SIG-M5 treated with dmso at 0.1 percent for 504 hours (cell line): ENCODE measurements at regions not wholly inside any gene's neighbourhood (a gene's known extent, or its start where the extent isn't known, plus 50 kb on each side); places are given as distances from the start of the nearest gene placed in this dataset.
"Not testable (repeated sequence)": the region's sequence is repeated elsewhere in the genome, so short reads cannot be mapped to it uniquely, and the experiment has no call there.

ENCODE experiments used
- DNase-seq: peaks from one replicate; lab custom pipeline; 2025; ENCODE audit not compliant: unreplicated experiment; lab: John Stamatoyannopoulos, UW

DNA sequence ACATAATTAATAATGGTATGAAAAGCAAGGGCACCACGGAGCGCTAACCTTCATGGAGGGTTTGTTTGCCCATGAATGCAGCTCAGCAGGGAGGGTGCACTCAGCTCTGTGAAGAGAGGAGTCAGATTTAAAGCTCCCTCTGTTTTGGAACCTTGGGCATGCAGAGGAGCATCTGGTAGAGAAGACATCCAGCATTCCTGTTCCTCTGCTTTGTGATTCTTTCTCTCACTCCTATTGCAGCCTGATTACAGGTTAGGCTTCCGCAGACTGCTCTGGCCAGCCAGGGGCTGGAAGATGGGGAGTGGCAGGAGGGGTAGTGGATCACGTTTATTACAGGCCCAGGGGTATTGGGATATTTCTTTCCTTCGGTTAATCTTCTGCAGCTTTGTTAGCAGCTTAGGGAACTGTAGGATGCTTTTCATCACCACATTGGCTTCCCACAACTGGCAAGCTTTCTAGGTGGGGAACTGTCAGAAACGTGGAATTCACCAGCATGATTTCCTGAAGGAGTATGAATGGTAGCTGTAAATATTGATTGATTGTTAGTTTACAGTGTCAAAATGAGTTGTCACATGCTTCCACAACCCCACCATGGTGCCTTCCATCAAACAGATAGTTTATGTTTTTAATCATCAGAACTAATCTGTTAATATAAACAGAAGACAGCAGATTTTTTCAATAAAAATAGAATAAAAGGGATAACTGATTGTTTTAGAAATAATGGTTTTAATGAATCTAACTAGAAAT is 201.1 kb downstream of the VAPA start:
- no peak for DNase-seq

DNA sequence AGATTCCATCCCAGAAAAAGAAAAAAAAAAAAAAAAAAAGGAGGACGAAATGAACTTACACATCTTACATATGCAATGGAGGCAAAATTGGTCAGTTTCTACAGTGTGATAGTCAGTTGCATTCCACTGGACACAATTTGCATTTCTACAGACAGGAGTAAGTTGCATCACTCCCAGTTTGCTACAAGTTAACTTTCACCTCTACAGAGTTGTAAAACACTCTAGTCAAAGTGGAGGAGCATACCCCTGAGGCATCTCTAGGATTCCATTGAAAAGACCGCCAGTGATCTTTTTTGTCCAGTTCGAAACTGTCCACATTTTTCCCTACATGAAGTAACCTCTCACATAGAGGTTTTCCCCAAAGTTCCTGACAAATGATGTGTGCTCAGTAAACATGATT is 202.8 kb downstream of the VAPA start:
- no peak for DNase-seq

DNA sequence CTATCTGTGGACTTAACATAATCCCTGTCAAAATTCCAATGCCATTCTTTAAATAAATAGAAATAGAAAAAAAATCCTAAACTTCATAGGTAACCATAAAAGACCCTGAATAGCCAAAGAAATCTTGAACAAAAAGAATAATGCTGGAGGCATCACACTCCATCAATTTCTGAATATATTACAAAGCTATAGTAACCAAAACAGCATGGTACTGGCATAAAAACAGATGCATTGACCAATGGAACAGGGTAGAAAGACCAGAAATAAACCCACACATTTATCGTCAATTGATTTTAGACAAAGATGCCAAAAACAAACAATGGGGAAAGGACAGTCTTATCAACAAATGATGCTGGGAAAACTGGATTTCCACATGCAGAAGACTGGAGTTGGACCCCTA is 205.7 kb downstream of the VAPA start:
- DNase-seq = no peak

DNA sequence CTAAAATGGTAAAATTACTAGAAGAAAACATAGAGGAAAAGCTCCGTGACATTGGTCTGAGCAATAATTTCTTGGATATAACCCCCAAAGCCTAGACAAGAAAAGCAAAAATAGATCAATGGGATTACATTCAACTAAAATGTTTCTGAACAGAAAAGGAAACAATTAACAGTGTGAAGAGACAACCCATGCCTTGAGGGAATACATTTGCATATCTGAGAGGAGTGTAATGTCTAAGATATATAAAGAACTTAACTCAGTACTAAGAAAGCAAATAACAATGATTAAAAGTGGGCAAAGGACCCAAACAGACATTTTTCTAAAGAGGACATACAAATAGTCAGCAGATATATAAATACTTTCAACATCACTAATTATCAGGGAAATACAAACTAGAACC is 206.2 kb downstream of the VAPA start:
- no peak for DNase-seq

DNA sequence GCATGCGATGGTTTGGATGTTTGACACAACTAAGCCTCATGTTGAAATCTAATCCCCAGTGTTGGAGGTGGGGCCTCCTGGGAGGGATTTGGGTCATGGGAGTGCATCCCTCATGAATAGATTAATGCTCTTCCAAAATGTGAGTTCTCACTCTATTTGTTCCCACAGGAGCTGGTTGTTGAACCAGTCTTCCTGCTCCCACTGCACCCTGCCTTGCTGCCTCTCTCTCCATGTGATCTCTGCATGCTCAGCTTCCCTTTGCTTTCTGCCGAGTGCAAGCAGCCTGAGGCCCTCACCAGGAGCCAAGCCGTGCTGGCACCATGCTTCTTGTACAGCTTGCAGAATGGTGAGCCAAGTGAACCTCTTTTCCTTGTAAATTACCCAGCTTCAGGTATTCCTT is 206.8 kb downstream of the VAPA start:
- no peak for DNase-seq

DNA sequence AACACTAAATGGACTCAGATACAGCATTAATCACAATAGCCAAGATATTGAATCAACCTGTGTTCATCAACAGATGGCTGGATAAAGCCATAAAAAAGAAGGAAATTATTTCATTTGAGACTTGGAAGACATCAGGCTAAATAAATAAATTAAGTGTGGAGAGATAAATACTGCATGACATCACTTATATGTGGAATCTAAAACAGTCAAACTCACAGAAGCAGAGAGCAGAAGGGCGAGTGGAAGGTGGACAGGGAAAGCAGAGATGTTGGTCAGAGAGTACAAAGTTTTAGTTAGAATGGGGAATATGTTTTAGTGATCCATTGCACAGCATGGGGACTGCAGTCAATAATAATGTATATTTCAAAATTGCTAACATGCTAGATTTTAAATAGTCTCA is 207.2 kb downstream of the VAPA start:
- no peak for DNase-seq

DNA sequence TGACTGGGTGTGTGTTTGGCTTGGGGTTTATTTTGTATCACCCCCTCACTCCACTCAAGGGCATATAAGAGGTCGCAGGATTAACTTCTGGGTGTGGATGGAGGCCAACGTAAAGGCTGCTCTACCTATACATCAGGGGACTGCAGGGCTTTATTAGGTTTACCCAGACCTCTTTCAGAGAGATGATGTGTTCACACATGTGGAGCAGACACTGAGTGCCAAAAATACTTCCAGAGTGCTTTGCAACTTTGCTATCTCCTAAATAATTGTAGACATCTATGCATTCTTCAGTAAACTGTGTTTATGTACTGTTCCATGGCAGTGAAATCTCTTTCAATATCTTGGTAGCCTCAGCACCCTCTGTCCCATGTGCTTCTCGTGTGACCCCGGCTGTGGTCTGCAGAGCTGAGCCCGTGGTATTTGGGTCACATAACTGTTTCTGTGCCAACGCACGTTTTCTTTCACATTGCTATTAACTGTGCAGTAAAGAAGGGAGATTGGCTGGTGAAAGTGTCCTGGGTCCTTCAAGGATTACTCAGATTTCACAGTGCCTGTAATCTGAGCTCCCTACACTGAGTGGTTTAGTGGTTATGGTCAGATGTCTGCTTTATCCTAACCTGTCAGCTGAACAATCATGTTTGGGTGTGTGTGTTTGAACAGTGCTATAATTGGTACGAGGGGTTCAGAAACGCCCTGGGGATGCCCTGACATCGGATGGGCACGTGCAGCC is 208.1 kb downstream of the VAPA start:
- no peak for DNase-seq

DNA sequence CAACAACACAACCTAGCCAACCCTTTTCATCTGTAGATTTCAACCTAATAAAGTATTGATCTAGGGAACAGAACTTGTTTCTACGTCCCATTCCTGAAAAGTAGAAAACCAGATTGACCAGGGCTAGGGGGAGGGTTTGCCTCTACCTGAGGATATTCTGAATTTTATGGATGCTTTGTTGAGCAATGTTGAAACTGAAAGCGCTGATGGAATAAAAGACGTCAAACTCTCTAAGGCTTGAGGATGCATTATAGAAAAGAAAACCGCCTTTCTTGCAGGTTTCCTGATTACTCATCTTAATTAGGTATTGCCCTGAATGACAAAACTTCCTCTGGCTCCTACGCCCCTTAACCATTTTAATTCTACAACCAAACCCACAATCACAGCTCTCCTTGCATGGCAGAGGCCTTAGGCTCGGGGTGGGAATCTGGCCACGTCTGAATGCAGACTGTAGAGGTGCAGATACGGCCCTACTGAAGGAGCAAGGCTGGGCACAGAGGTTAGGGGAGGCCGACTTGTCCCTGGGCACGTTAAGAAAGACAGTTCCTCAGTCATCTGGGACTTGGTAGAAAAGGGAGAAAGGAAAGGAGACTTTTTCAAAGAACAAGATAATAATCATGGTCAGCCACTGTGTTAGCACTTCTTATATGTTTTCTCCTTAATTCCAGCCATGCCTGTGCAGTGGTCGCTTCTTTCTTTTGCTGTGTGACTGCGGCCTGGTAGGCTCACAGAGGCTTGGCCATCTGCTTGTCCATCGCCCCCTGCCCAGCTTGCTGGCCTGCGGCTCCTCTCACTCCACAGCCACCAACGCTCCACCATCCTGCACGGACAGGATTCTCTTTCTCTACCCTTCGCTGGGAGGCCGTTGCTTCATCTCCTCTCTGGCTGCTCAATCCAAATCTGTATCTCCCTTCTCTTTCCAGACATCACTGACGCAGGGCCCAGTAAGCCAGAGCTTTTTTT is 209.5 kb downstream of the VAPA start:
- no peak for DNase-seq

DNA sequence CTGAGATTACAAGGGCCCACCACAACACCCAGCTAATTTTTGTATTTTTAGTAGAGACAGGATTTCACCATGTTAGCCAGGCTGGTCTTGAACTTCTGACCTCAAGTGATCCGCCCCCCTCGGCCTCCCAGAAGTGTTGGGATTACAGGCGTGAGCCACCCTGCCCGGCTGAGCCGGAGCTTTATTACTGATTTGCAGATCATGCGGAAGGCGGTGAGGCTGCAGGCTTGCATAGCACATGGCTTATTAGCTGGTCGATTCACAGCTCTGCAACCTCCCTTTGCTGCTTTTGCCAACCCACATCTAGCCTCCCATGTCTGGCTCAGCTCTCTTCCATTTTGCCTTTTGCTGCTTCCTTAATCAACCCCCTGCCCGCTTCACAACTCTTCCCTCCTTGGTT is 210.3 kb downstream of the VAPA start:
- no peak for DNase-seq

DNA sequence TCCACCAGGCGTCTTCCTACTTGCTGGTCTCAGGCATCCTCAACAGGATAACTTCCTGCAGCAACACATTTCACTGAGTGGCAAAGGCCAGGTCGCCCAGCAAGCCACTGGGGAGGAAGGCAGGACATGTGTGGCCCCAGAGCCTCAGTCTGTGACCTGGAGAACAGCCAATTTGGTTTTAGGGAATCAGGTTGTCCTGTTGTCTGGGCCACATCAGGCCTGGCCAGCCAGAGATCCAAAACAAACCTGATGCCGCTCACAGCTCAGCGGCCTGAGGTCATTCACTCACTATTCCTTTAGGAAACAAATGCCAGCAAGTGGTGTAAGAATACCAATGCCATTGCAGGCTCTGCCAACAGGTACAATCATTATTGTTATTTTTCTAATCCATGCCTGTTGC is 210.7 kb downstream of the VAPA start:
- DNase-seq = no peak

DNA sequence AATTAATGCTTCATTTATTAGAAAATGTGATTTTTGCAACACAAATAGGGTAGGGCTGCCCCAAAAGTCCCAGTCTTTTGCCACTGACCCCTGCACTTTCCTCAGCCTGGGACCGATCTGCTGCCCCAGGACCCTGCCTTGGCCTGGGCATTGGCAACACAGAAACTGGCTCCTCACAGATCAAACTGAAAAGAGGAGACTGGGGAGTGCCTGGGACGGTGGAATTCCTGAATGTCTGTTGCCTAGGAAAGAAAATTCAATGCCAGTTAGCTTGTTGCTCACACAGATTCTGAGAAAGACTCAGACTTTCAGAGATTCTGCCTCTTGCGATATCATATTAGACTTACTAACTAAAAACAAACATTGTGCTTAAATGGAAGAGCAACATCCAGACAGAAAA is 211.2 kb downstream of the VAPA start:
- no peak for DNase-seq

DNA sequence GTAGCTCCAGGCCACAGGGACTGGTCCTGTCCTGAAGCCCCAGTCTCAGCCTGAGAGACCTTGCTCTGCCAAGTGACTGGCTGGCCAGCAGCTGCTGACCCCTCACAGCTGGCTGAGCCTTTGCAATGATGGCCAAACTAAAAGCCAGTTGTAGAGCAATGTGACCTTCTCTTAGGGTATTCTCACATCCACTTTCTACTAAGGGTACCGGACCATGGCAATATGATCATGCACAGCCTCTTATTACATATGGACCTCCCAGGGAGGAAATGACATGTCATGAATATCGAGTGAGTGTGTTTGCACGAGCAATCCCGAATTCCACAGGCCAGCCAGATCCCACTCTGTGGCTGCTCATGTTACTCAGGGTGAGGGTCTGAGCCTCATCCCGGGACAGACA is 213.9 kb downstream of the VAPA start:
- DNase-seq = no peak

DNA sequence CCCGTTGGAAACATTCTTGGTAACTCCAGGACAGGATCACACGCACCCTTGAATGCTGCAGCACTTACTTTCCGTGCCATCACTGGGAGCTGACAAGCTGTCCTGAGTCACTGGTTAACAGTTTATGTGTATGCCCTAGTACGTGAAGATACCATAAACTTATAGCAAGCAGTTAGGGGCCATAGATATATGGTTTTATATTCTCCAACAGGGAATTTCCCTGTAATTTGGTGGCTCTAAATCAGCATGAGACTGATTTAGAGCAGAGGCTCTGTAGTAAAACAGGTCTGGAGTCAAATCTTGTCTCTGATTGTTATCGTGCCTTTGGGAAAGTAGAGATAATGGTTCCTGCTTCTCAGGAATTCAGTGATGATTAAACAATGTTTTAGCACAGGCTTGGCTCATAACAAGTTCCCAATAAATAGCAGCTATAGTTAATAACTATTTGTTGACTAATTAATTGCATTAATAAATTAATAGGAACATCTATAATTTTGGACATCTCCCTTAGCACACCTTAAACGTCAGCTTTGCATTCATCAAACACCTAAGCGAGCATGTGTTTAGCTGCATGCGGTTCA is 215.2 kb downstream of the VAPA start:
- DNase-seq = no peak

DNA sequence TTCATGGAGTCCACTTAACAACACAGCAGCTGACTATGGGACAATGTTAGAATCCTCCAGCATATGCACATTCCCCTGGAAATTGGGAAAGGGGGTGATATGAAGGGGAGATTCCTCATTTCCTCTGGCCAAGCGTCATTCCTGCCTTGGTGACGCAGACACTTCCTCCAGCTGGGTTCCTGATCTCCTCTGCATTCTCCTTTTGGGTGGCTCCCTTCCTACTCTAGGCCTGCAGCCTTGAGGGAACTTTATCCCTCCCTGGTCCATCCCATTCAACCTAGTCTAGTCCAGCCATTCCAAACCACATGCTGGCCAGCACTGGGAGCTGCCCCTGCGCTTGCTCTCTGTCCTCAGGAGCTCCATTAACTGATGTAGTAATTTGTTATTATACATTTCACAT is 216.8 kb downstream of the VAPA start:
- no peak for DNase-seq

DNA sequence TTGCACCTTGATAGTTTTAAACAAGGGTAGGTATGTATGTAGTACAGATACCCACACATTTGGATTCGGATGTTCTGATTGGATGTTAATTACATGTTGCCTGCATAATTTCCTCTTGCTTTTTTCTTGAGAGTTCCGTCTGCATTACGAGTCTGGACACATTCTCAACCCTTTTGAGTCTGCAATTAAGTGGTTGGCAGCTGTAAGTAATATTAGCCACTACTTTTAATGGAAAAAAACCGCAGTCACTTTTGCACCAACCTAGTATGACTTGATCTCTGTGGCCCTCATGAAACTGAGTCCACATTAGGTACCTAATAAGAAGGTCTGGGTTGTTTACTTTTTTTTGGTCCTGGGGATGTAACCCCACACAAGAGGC is 217.3 kb downstream of the VAPA start:
- DNase-seq = no peak

DNA sequence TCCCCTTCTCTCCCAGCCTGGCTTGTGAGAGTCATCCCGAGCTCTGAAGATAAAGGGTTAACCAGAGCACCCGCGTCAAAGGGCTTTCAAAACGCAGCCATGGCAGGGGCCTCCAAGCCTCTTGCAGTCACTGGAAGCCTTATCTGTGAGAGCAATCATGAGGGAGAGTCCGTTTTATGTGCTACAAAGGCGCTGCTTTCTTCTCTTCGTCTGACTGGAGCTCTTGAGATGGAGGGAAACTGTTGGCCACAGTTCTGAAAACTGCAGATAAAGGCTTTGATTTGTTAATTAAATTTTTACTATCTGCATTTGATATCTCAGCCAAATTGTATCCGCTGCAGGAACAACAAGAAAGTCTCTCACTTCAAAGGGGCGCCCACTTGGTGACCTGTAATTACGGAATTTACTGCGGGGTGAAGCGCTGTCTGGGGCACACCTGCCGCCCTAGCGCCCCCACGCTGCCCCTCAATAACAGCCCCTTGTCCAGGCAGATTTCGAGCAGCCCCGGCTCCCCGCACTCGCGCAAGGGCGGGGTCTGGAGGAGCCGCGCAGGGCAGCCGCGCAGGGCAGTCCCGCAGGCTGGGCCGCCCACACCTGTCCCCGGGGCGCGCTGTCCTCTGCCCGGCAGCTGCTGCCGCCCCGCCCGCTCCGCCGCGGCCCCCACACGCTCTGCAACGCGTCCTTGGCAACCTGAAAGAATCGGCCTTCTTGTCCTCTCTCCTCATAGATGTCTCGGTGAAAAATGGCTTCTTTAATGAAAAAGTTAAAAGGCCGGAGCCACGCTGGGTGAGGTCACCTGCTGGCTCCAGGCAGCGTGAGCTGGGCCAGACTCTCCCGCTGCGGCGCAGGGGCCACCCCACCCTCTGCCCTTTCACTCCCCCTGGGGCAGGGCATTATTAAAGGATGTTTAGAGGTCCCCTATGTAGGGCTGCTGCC is 217.9 kb downstream of the VAPA start:
- no peak for DNase-seq

DNA sequence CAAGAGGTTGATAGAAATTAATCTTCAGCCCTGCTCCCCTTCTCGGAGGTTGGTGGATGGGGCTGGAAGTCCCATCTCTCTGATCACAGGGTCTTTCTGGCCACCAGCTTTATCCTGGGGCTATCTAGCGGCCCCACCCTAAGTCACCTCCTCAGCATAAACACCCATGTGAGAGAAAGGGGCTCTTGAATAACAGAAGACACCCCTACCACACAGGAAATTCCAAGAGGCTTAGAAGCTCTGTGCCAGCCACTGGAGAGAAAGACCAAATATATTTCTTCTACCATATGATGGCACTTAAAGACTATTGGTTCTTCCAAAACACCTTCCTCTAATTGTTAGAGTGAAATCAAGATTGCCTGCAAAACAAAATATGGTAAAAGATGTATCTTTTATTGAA is 219.7 kb downstream of the VAPA start:
- no peak for DNase-seq

DNA sequence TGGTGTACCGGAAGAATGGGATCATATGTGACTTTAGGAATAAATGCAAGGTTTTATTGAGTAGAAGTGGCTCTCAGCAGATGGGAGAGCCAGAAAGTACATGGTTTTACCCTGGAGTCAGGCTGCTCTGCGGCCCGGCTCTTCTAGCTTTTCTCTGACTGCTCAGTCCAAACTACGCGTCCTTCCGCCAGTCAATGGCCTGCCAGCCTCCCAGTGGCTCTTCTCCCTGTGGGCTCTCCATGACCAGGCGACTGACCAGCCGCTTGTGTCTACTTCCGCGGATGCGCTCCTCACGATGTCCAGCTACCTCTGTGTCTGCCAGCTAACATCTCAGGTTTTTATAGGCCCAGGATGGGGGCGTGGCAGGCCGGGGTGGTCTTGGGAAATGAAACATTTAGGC is 220.4 kb downstream of the VAPA start:
- DNase-seq = no peak

DNA sequence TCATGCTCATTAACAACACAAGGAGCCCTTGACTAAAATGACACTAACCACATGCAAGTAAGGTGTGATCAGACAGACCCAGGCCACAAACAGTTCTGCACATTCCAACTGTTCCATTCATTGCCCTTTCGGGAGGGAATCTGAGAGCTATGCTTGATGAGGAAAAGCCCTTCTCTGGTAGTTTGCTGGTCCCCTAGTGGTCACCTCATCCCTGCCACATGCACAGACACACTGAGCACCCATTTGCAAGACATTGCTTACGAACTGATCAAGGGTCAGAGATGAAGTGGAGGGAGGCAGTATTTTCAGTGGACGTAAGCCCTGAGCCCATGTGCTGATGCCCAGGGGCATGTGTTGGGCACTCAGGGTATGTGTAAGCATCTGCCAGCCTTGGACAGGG is 220.9 kb downstream of the VAPA start:
- DNase-seq = not testable (repeated sequence)

DNA sequence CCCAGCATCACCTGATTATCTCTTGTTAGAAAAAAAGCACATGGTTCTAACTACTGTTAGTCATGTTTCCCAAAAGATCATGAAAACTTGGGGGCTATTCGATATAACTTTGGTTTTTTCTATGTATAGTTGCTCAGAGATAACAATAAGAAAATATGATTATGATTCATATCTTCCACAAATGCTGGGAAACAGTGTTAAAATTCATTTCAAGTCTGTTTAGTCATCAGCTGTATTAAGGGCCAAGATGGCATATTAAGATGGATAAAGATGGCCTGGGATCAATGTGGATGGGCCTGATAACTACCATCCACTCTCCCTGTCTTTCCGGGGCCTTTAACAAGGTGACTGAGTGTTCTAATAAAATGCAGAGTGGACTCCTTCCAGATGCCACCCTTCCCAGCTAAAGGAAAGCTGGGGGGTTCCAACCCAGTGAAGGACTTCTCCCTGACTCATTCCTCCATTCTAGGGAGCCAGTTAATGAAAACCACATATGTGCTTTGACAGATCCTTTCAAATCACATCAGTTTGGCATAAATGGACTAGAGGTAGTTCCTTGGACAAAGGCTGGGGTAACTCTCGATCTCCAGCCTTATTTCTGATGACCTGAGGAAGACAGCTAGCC is 221.6 kb downstream of the VAPA start:
- no peak for DNase-seq
